IMR-90 (cell line): ENCODE measurements at regions not wholly inside any gene's neighbourhood (a gene's known extent, or its start where the extent isn't known, plus 50 kb on each side); places are given as distances from the start of the nearest gene placed in this dataset.
A peak's percentile ranks its signal among the peaks of the same experiment; 100 is the strongest.

Experiments
- ATAC-seq: fragments of 200-7000 bp; cut with Tn5 transposase; 2 replicates; pipeline ENCODE4 v1.9.1; 2020; ENCODE audit warnings: low read depth, mild to moderate bottlenecking, moderate library complexity
- BruUV-seq: library from RNA; stranded (reverse); fragments of 400-500 nt; replicated peaks from 2 replicates; lab custom pipeline; 2021; lab: Mats Ljungman, UMichigan
- CTCF ChIA-PET: fragments of 300-600 bp; formaldehyde crosslinking; extraction: SDS; loops from one replicate; lab custom pipeline; 2021; ENCODE audit warnings: antibody characterized with exemption; lab: Yijun Ruan, JAX
- POLR2A ChIA-PET: fragments of 300-600 bp; sonication (Branson Sonifier 250); formaldehyde crosslinking; loops from one replicate; lab custom pipeline; 2022; ENCODE audit warnings: antibody characterized with exemption; ENCODE audit not compliant: unreplicated experiment; lab: Charles Lee
- DNase-seq: peaks from one replicate; pipeline ENCODE4 v3.0.0; 2013
- H2AFZ ChIP-seq: replicated peaks from 2 replicates; pipeline ENCODE3; 2013; ENCODE audit warnings: low read length, mild to moderate bottlenecking; ENCODE audit not compliant: poor library complexity
- H2AK5ac ChIP-seq: 2 replicates; pipeline ENCODE4 v1.6.1; 2013; ENCODE audit warnings: low read depth, low read length, inconsistent platforms
- H2AK9ac ChIP-seq: replicated peaks from 2 replicates; pipeline ENCODE3; 2013; ENCODE audit warnings: mild to moderate bottlenecking, low read depth, low read length, moderate library complexity; ENCODE audit not compliant: poor library complexity
- H2BK120ac ChIP-seq: 2 replicates; pipeline ENCODE4 v1.6.1; 2013; ENCODE audit warnings: low read depth, low read length, inconsistent platforms
- H2BK15ac ChIP-seq: 3 replicates; pipeline ENCODE4 v1.6.1; 2013; ENCODE audit warnings: low read depth, low read length, inconsistent platforms
- H2BK20ac ChIP-seq: 2 replicates; pipeline ENCODE4 v1.6.1; 2013; ENCODE audit warnings: low read depth, mild to moderate bottlenecking, inconsistent platforms, low read length, moderate library complexity
- H2BK5ac ChIP-seq: 2 replicates; pipeline ENCODE4 v1.6.1; 2013; ENCODE audit warnings: mild to moderate bottlenecking, low read depth, low read length, inconsistent platforms; ENCODE audit not compliant: poor library complexity, severe bottlenecking
- H3K14ac ChIP-seq: replicated peaks from 2 replicates; pipeline ENCODE4 v1.6.1; 2013; ENCODE audit warnings: low read depth, low read length, inconsistent platforms
- H3K18ac ChIP-seq: 2 replicates; pipeline ENCODE4 v1.6.1; 2013; ENCODE audit warnings: low read depth, low read length, control low read depth
- H3K23ac ChIP-seq: 2 replicates; pipeline ENCODE4 v1.6.1; 2013; ENCODE audit warnings: low read depth, low read length, inconsistent platforms
- H3K27ac ChIP-seq: 2 replicates; pipeline ENCODE4 v1.5.1; 2013; ENCODE audit warnings: mild to moderate bottlenecking, control low read depth, low read length; ENCODE audit not compliant: insufficient read depth
- H3K27me3 ChIP-seq: 2 replicates; pipeline ENCODE4 v1.6.1; 2013; ENCODE audit warnings: low read length; ENCODE audit not compliant: control insufficient read depth, insufficient read depth
- H3K36me3 ChIP-seq: 2 replicates; pipeline ENCODE4 v1.6.1; 2013; ENCODE audit warnings: low read length, mixed read lengths; ENCODE audit not compliant: control insufficient read depth, insufficient read depth
- H3K4ac ChIP-seq: 2 replicates; pipeline ENCODE4 v1.6.1; 2013; ENCODE audit warnings: low read depth, low read length, inconsistent platforms
- H3K4me1 ChIP-seq: 2 replicates; pipeline ENCODE4 v1.6.1; 2013; ENCODE audit warnings: low read length, mixed read lengths; ENCODE audit not compliant: control insufficient read depth, insufficient read depth
- H3K4me2 ChIP-seq: 2 replicates; pipeline ENCODE4 v1.6.1; 2013; ENCODE audit warnings: low read depth, mild to moderate bottlenecking, control low read depth, low read length, moderate library complexity
- H3K4me3 ChIP-seq: 2 replicates; pipeline ENCODE4 v1.5.1; 2013; ENCODE audit warnings: low read depth, mild to moderate bottlenecking, control low read depth, low read length, moderate library complexity; ENCODE audit not compliant: insufficient read depth
- H3K56ac ChIP-seq: 2 replicates; pipeline ENCODE4 v1.6.1; 2013; ENCODE audit warnings: low read length, inconsistent platforms; ENCODE audit not compliant: insufficient read depth; ENCODE audit errors: extremely low read depth
- H3K79me1 ChIP-seq, 2 experiments: 2 replicates each; pipeline ENCODE4 v1.6.1; 2013; ENCODE audit warnings: low read length in 2 of 2, inconsistent platforms in 1 of 2, low read depth in 1 of 2
- H3K9ac ChIP-seq: 2 replicates; pipeline ENCODE4 v1.6.1; 2013; ENCODE audit warnings: low read depth, low read length, control low read depth
- H3K9me1 ChIP-seq: 2 replicates; pipeline ENCODE4 v1.6.1; 2013; ENCODE audit warnings: low read length, inconsistent platforms; ENCODE audit not compliant: insufficient read depth
- H3K9me3 ChIP-seq: 2 replicates; pipeline ENCODE4 v1.6.1; 2013; ENCODE audit warnings: low read length; ENCODE audit not compliant: control insufficient read depth, insufficient read depth
- H4K20me1 ChIP-seq: 2 replicates; pipeline ENCODE4 v1.6.1; 2013; ENCODE audit warnings: low read length, inconsistent platforms; ENCODE audit not compliant: insufficient read depth
- H4K5ac ChIP-seq: 2 replicates; pipeline ENCODE4 v1.6.1; 2013; ENCODE audit warnings: mild to moderate bottlenecking, low read depth, low read length, control low read depth
- H4K8ac ChIP-seq, 2 experiments: 2 replicates each; pipeline ENCODE4 v1.6.1; 2013; ENCODE audit warnings: low read depth in 2 of 2, low read length in 2 of 2, control low read depth in 1 of 2, inconsistent platforms in 1 of 2
- H4K91ac ChIP-seq: 2 replicates; pipeline ENCODE4 v1.6.1; 2013; ENCODE audit warnings: low read depth, low read length, inconsistent platforms; ENCODE audit not compliant: insufficient read depth
- BHLHE40 ChIP-seq: fragments of 150-350 bp; IDR thresholded peaks from 2 replicates; pipeline ENCODE4 v1.6.1; 2016; ENCODE audit warnings: mild to moderate bottlenecking, low read depth, low read length
- CEBPB ChIP-seq: IDR thresholded peaks from 2 replicates; pipeline ENCODE4 v1.6.1; 2012; ENCODE audit warnings: low read depth, low read length, improper control_type of control experiment
- MXI1 ChIP-seq: IDR thresholded peaks from 2 replicates; pipeline ENCODE4 v1.6.1; 2012; ENCODE audit warnings: low read depth, mild to moderate bottlenecking, low read length, moderate library complexity, borderline replicate concordance
- NFE2L2 ChIP-seq: fragments of 150-350 bp; IDR thresholded peaks from 2 replicates; pipeline ENCODE4 v1.6.1; 2016; ENCODE audit warnings: low read depth, mild to moderate bottlenecking, low read length
- POLR2A ChIP-seq: IDR thresholded peaks from 2 replicates; pipeline ENCODE4 v1.6.1; 2012; ENCODE audit warnings: mild to moderate bottlenecking, low read depth, low read length
- USF2 ChIP-seq: fragments of 150-350 bp; IDR thresholded peaks from 2 replicates; pipeline ENCODE4 v1.6.1; 2017; ENCODE audit warnings: mild to moderate bottlenecking, antibody characterized with exemption, low read length, low read depth
- WGBS, 2 experiments: methylation state at CpG; one replicate each; pipeline versions ENCODE4 v1.1.5 to v1.1.7; 2013; ENCODE audit warnings: missing lambda C conversion rate in 2 of 2; ENCODE audit not compliant: insufficient read length in 1 of 2; ENCODE audit errors: extremely low coverage in 2 of 2; 5-methylcytosine and 5-hydroxymethylcytosine counted together
- dilution Hi-C: fragments of 300-500 bp; cut with HindIII; formaldehyde crosslinking; loops from one replicate; pipeline ENCODE4 v1.14.3; 2018; ENCODE audit warnings: low sequenced_read_pairs; ENCODE audit not compliant: unreplicated experiment
- in situ Hi-C: fragments of 300-500 bp; cut with MboI; formaldehyde crosslinking; loops from 3 replicates; pipeline ENCODE4 v1.14.3; 2019; ENCODE audit warnings: low sequenced_read_pairs, inconsistent platforms, mixed read lengths
- intact Hi-C: fragments of 100-400 bp; cut with micrococcal nuclease; formaldehyde crosslinking; loops from 2 replicates; pipeline ENCODE4 v1.10.0; 2022

- no TSS peak for BruUV-seq
- Histone ChIP-seq H3K79me1 (no peaks in the 10 kb centered on the region), H2AFZ (no peak overlapping the region), H3K36me3 (no peaks in the 10 kb centered on the region), H3K4me3 (no peak overlapping the region), H2AK9ac (no peak overlapping the region), H4K91ac (no peak overlapping the region), H3K9me3 (peaks cover 5% of the 10 kb centered on the region; the same call in 1 of the 2 replicates), H4K5ac (no peak overlapping the region), H2AK5ac (no peak overlapping the region), H3K27ac (no peak overlapping the region), H3K4me1 (peaks cover 5% of the 10 kb centered on the region; the same call in 1 of the 2 replicates), H3K14ac (no peak overlapping the region), H3K56ac (no peak overlapping the region), H2BK20ac (no peak overlapping the region), H3K4me2 (no peak overlapping the region), H2BK15ac (no peak overlapping the region), H3K27me3 (0 out of 2 replicates have a peak, but pooled peaks cover 3% of the 10 kb centered on the region), H3K9me1 (no peaks in the 10 kb centered on the region), H4K20me1 (no peaks in the 10 kb centered on the region), H3K23ac (no peak overlapping the region), H2BK5ac (no peak overlapping the region), H3K18ac (no peak overlapping the region), H2BK120ac (no peak overlapping the region), H3K4ac (no peak overlapping the region), H3K9ac (no peak overlapping the region), H4K8ac (no peak overlapping the region)
- in situ Hi-C loops, result no loop called here
- peak; percentile 82 for ATAC-seq
- dilution Hi-C loops, result no loop called here
- WGBS, 2 experiments, result no CpG with 5 or more reads among the region's 4 CpGs
- TF ChIP-seq CEBPB, result no peak
- TF ChIP-seq BHLHE40, result peak; percentile 68
- no peak for TF ChIP-seq MXI1
- TF ChIP-seq NFE2L2, result no peak
- TF ChIP-seq POLR2A, result no peak
- TF ChIP-seq USF2, result peak; percentile 55; the same call in 1 of the 2 replicates
- POLR2A ChIA-PET, result no interaction called here
- intact Hi-C loops, result loop anchor here (10.0 kb wide), 1 partner anchor 263 kb away; no protein-coding TSS in a partner anchor
- peak; percentile 76 for DNase-seq
- CTCF ChIA-PET, result no interaction called here
These were observed 239.0 kb upstream of the SIX2 start for GRCh38 chr2:45248214-45248613.
